ENCODE measurements at regions not wholly inside any gene's neighbourhood (a gene's known extent, or its start where the extent isn't known, plus 50 kb on each side); places are given as distances from the start of the nearest gene placed in this dataset.

GRCh38 chr6:56714273-56714672 lies 71.6 kb upstream of the DST start:
- DNase-seq (ENCODE audit: low spot score): no peak

- DNase-seq (ENCODE audit: low spot score): no peak
Observed at GRCh38 chr6:56713254-56713672, 70.6 kb upstream of the DST start.

GRCh38 chr6:56710967-56711366 lies 68.3 kb upstream of the DST start:
- DNase-seq (ENCODE audit: low spot score): no peak

DNA sequence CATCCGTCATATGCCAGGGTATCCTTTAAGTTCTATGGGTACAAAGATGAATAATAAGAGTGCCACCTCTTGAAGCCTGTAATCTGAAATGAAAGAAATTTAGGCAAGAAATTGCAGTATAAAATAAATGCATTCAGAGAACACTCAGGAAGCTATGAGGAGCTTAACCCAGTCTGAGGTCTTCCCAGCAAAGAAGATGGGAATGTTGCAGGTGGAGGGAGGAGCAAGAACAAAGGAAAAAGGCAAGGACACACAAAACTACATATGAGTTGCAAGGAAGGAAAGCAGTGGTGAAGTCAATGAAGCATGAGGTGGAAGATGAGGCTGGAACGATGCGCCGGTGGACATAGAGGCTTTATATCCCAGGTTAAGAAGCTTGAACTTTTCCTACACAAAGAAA lies 67.0 kb upstream of the DST start:
- no peak for DNase-seq (ENCODE audit: low spot score)

DNA sequence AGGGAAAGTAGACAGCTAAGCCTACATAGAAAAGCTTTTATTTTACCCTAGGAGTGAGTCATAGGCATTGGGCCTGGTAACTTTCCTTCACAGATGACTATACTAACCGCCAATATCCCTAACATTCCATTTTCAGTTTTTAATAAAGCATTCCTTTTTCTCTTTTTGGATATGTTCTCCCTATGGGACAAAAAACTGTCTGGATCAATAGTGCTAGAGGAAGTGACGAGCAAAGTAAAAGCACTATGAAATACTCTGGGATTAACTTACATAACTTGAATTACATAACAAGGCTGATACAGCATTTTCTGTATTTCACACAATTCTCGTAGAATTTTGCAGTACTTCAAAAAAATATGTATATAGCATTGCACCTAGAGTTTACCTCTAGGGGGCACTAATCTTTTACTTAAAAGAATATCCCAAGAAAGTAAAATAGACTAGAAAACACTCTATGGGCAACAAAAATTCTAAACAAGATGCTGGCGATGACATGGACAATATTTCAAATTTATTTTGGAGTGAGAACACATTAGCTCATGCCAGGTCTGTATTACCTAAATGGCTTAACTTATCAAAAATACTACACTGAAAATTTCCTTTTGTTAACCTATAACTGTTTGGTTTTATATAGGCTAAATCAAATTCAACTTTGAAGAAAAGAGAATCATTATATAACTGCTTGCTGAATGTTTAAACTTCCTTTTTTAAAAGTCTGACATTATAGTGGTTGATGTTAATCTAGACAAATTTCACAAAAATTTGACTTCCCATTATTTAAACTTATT lies 66.3 kb upstream of the DST start:
- DNase-seq (ENCODE audit: low spot score): peak; percentile 9

DNA sequence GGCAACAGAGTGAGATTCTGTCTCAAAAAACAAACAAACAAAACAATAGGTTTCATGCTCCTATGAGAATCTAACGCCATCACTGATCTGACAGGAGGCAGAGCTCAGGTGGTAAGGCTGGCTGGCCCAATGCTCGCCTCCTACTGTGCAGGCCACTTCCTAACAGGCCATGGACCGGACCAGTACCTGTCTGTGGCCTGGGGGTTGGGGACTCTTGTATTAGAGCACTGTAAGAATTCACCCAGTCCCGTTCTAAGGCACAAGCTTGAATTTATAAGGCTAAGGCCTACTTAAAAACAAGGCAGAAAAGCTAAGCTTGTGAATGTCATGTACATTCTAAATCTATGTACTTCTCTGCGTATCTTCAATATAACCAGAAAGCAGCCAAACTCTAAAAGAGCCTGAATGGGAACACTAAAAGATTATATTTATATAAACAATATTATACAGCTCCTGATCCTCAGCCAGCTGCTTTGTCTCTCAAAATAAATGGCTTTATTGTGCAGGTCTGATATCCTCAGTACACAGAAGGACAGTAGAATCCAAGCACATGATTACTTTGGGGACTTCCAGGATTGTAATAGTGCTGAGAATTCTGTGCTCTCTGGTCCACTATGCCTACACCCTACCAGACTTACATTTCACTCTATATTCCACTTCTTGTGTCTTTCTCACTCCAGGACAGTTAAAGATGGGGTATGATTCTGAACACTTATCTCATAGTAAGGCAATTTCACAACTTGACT lies 64.5 kb upstream of the DST start:
- no peak for DNase-seq (ENCODE audit: low spot score)

- DNase-seq (ENCODE audit: low spot score): no peak
Observed at GRCh38 chr6:56699066-56699654, 56.5 kb upstream of the DST start.

DNA sequence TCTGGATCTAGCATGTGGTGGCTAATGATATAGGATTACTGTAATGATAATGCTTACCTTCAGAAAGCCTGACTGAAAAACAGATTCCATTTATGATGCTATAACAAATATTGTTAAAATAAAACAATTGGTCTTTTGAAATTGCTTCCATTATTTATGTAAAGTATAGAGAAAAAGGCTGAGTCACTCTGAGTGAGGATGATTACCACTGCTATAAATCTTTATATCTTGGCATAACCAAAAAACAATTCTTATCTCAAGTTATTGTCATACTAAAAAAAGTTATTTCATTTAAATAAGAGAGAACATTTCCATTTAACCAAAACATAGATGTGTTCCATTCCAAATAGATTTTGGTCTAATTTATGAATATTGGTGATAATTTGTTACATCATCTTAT lies 53.0 kb upstream of the DST start:
- no peak for DNase-seq (ENCODE audit: low spot score)

GRCh38 chr6:56694002-56694401 lies 51.3 kb upstream of the DST start:
- no peak for DNase-seq (ENCODE audit: low spot score)

DNA sequence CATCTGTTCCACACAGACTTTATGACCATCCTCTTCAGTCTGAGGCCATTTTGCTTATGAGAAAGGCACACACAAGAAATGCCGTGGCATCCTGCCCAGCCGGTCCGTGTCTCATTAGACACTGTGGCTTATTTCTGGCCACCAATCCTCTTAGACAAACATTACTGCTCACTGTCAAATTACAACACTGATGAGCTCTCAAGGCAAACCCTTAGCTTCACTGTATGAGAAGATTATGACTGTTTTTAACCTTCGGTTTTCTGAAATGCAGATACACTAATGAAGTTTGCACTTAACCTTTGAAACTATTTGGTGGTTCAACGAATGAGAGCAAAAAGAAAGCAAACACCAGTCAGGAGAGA lies 50.5 kb upstream of the DST start:
- DNase-seq (ENCODE audit: low spot score): no peak

- DNase-seq (ENCODE audit: low spot score): no peak
Observed at GRCh38 chr6:56692523-56693245, 50.0 kb upstream of the DST start.

Data from hematopoietic multipotent progenitor cell treated with erythropoietin and hydrocortisone succinate and interleukin-3 and kit ligand, for 17 days (in vitro differentiated cells).